MCF 10A (cell line): ENCODE measurements at regions not wholly inside any gene's neighbourhood (a gene's known extent, or its start where the extent isn't known, plus 50 kb on each side); places are given as distances from the start of the nearest gene placed in this dataset.
A peak's percentile ranks its signal among the peaks of the same experiment; 100 is the strongest.

Source experiments
- BruUV-seq: library from RNA; stranded (reverse); fragments of 400-500 nt; replicated peaks from 2 replicates; lab custom pipeline; 2021; lab: Mats Ljungman, UMichigan
- CTCF ChIA-PET: fragments of 300-600 bp; sonication (Branson Sonifier 250); formaldehyde crosslinking; extraction: SDS; loops from one replicate; lab custom pipeline; 2021; ENCODE audit warnings: antibody characterized with exemption, inconsistent platforms; lab: Yijun Ruan, JAX
- POLR2A ChIA-PET: fragments of 300-600, 350-650 bp; sonication (Branson Sonifier 250); formaldehyde crosslinking; extraction: SDS; loops from one replicate; lab custom pipeline; 2020; ENCODE audit warnings: antibody characterized with exemption, inconsistent platforms; lab: Yijun Ruan, JAX
- DNase-seq: peaks from one replicate; pipeline ENCODE4 v3.0.0-alpha.2; 2018; ENCODE audit not compliant: unreplicated experiment
- H3K27ac Mint-ChIP-seq: one replicate; pipeline ENCODE4 v1.8.0; 2022; ENCODE audit warnings: mild to moderate bottlenecking, low read depth, mixed read lengths; ENCODE audit not compliant: unreplicated experiment
- H3K27me3 Mint-ChIP-seq: one replicate; pipeline ENCODE4 v1.8.0; 2022; ENCODE audit warnings: mixed read lengths; ENCODE audit not compliant: insufficient read depth, unreplicated experiment
- H3K36me3 Mint-ChIP-seq: one replicate; pipeline ENCODE4 v1.8.0; 2022; ENCODE audit warnings: mild to moderate bottlenecking, moderate library complexity, mixed read lengths; ENCODE audit not compliant: insufficient read depth, unreplicated experiment
- H3K4me1 Mint-ChIP-seq: one replicate; pipeline ENCODE4 v1.8.0; 2022; ENCODE audit warnings: mixed read lengths; ENCODE audit not compliant: insufficient read depth, unreplicated experiment
- H3K4me3 Mint-ChIP-seq: one replicate; pipeline ENCODE4 v1.8.0; 2022; ENCODE audit warnings: mild to moderate bottlenecking, moderate library complexity, mixed read lengths; ENCODE audit not compliant: unreplicated experiment
- H3K9me3 Mint-ChIP-seq: one replicate; pipeline ENCODE4 v1.8.0; 2022; ENCODE audit warnings: mixed read lengths; ENCODE audit not compliant: unreplicated experiment
- CTCF ChIP-seq: fragments of 200-600 bp; IDR thresholded peaks from one replicate; pipeline ENCODE4 v1.8.0; 2022; ENCODE audit warnings: antibody characterized with exemption, mild to moderate bottlenecking; ENCODE audit not compliant: unreplicated experiment
- intact Hi-C: fragments of 100-400 bp; cut with micrococcal nuclease; formaldehyde crosslinking; loops from 2 replicates; pipeline ENCODE4 v1.14.1; 2022

- H3K27ac Mint-ChIP-seq = no peak overlapping the region
- ChIA-PET POLR2A (no interaction called here), CTCF (no interaction called here)
- no peaks in the 10 kb centered on the region for H3K27me3 Mint-ChIP-seq
- DNase-seq = no peak
- peaks cover 16% of the 10 kb centered on the region for H3K4me1 Mint-ChIP-seq
- H3K9me3 Mint-ChIP-seq = no peaks in the 10 kb centered on the region
- no peaks in the 10 kb centered on the region for H3K36me3 Mint-ChIP-seq
- no peak for TF ChIP-seq CTCF
- H3K4me3 Mint-ChIP-seq = no peak overlapping the region
- no TSS peak for BruUV-seq
- intact Hi-C loops = no loop called here
Measured at GRCh38 chr9:28805197-28805596, 1231.9 kb upstream of the C9orf72 start.

GRCh38 chr9:28808042-28808441, 1234.8 kb upstream of the C9orf72 start:
- TF ChIP-seq CTCF = no peak
- no TSS peak for BruUV-seq
- DNase-seq = peak; percentile 71
- POLR2A ChIA-PET = interaction anchor here (0.6 to 1.5 kb wide), 2 partner anchors 12 to 72 kb away, joined by 3 to 4 read pairs; no protein-coding TSS in a partner anchor
- CTCF ChIA-PET = no interaction called here
- H3K4me3 Mint-ChIP-seq = no peak overlapping the region
- no peaks in the 10 kb centered on the region for H3K27me3 Mint-ChIP-seq
- no peaks in the 10 kb centered on the region for H3K36me3 Mint-ChIP-seq
- no peaks in the 10 kb centered on the region for H3K9me3 Mint-ChIP-seq
- no peak overlapping the region for H3K27ac Mint-ChIP-seq
- intact Hi-C loops = no loop called here
- H3K4me1 Mint-ChIP-seq = peaks cover 31% of the 10 kb centered on the region

- Mint-ChIP-seq H3K27me3 (no peaks in the 10 kb centered on the region), H3K27ac (peak overlapping the region; percentile 8), H3K9me3 (no peaks in the 10 kb centered on the region), H3K4me3 (no peak overlapping the region), H3K4me1 (peaks cover 31% of the 10 kb centered on the region), H3K36me3 (no peaks in the 10 kb centered on the region)
- DNase-seq = peak; percentile 60
- intact Hi-C loops = no loop called here
- POLR2A ChIA-PET = interaction anchor here (0.6 kb wide), 1 partner anchor 77 kb away, joined by 3 read pairs; no protein-coding TSS in a partner anchor
- BruUV-seq = no TSS peak
- CTCF ChIA-PET = interaction anchor here (0.7 kb wide), 1 partner anchor 133 kb away, joined by 3 read pairs; no protein-coding TSS in a partner anchor
- TF ChIP-seq CTCF = no peak
Measured at GRCh38 chr9:28810388-28811075, 1237.3 kb upstream of the C9orf72 start.

- Mint-ChIP-seq H3K4me1 (peaks cover 5% of the 10 kb centered on the region), H3K9me3 (no peaks in the 10 kb centered on the region), H3K27ac (no peak overlapping the region), H3K4me3 (no peak overlapping the region), H3K36me3 (no peaks in the 10 kb centered on the region), H3K27me3 (no peaks in the 10 kb centered on the region)
- BruUV-seq = no TSS peak
- ChIA-PET CTCF (no interaction called here), POLR2A (interaction anchor here (1.2 kb wide), 1 partner anchor 13 kb away, joined by 4 read pairs; no protein-coding TSS in a partner anchor)
- intact Hi-C loops = no loop called here
- no peak for DNase-seq
- TF ChIP-seq CTCF = no peak
Measured at GRCh38 chr9:28820741-28821140, 1247.5 kb upstream of the C9orf72 start.
